Cardiac muscle cell (in vitro differentiated cells and primary cell): ENCODE measurements at regions not wholly inside any gene's neighbourhood (a gene's known extent, or its start where the extent isn't known, plus 50 kb on each side); places are given as distances from the start of the nearest gene placed in this dataset.

ENCODE experiments used
- DNase-seq, 2 donors: peaks; one replicate each; pipeline versions ENCODE4 v3.0.0 to v3.0.0-alpha.2; 2010 to 2017; ENCODE audit warnings: low read depth in 1 of 2, low spot score in 1 of 2
- H3K27ac ChIP-seq: fragments of 200-600 bp; sonication (generic); 2 replicates; pipeline ENCODE4 v1.5.1; 2016
- H3K27me3 ChIP-seq: fragments of 200-600 bp; sonication (generic); 2 replicates; pipeline ENCODE4 v1.6.0; 2016; ENCODE audit warnings: control low read depth
- H3K36me3 ChIP-seq: fragments of 200-600 bp; sonication (generic); 2 replicates; pipeline ENCODE4 v1.5.1; 2016; ENCODE audit warnings: control low read depth
- H3K4me1 ChIP-seq: fragments of 200-600 bp; sonication (generic); 2 replicates; pipeline ENCODE4 v1.8.1; 2017; ENCODE audit warnings: low read depth, mild to moderate bottlenecking, mixed run types
- H3K4me3 ChIP-seq: fragments of 200-600 bp; sonication (generic); 2 replicates; pipeline ENCODE4 v1.5.1; 2016; ENCODE audit warnings: mild to moderate bottlenecking
- H3K9me3 ChIP-seq: fragments of 200-600 bp; sonication (generic); 2 replicates; pipeline ENCODE4 v1.5.1; 2017; ENCODE audit warnings: low read depth, mild to moderate bottlenecking, control low read depth
- CTCF ChIP-seq: IDR thresholded peaks from 2 replicates; pipeline ENCODE4 v1.5.1; 2012; ENCODE audit warnings: low read depth, mild to moderate bottlenecking, low read length

GRCh38 chr6:97653076-97653475 is 370.1 kb upstream of the MMS22L start:
- Histone ChIP-seq H3K4me3 (no peak overlapping the region), H3K9me3 (no peaks in the 10 kb centered on the region), H3K4me1 (peaks cover 7% of the 10 kb centered on the region), H3K27me3 (no peaks in the 10 kb centered on the region), H3K27ac (no peak overlapping the region), H3K36me3 (no peaks in the 10 kb centered on the region)
- no peak for DNase-seq
- no peak for TF ChIP-seq CTCF

GRCh38 chr6:97653517-97653916 is 370.5 kb upstream of the MMS22L start:
- Histone ChIP-seq H3K27me3 (no peaks in the 10 kb centered on the region), H3K36me3 (no peaks in the 10 kb centered on the region), H3K4me1 (peaks cover 7% of the 10 kb centered on the region), H3K27ac (no peak overlapping the region), H3K9me3 (no peaks in the 10 kb centered on the region), H3K4me3 (no peak overlapping the region)
- TF ChIP-seq CTCF = no peak
- no peak for DNase-seq

- Histone ChIP-seq H3K4me3 (no peak overlapping the region), H3K27ac (no peak overlapping the region), H3K36me3 (no peaks in the 10 kb centered on the region), H3K9me3 (no peaks in the 10 kb centered on the region), H3K4me1 (peaks cover 7% of the 10 kb centered on the region), H3K27me3 (no peaks in the 10 kb centered on the region)
- DNase-seq = no peak
- no peak for TF ChIP-seq CTCF
Observed at GRCh38 chr6:97654674-97655073, 371.7 kb upstream of the MMS22L start.

- no peak overlapping the region for H3K4me3 ChIP-seq
- peaks cover 18% of the 10 kb centered on the region for H3K4me1 ChIP-seq
- no peaks in the 10 kb centered on the region for H3K36me3 ChIP-seq
- peak in 1 of 2 donors; percentile 32 for DNase-seq
- H3K27ac ChIP-seq = no peak overlapping the region
- H3K27me3 ChIP-seq = no peaks in the 10 kb centered on the region
- TF ChIP-seq CTCF = no peak
- H3K9me3 ChIP-seq = no peaks in the 10 kb centered on the region
Observed at GRCh38 chr6:97656236-97656635, 373.2 kb upstream of the MMS22L start.

GRCh38 chr6:97656706-97657350 is 373.8 kb upstream of the MMS22L start:
- Histone ChIP-seq H3K27ac (no peak overlapping the region), H3K36me3 (no peaks in the 10 kb centered on the region), H3K27me3 (no peaks in the 10 kb centered on the region), H3K4me1 (peaks cover 24% of the 10 kb centered on the region), H3K4me3 (no peak overlapping the region), H3K9me3 (no peaks in the 10 kb centered on the region)
- no peak for TF ChIP-seq CTCF
- no peak for DNase-seq
